DOHH2 (cell line): ENCODE measurements at regions not wholly inside any gene's neighbourhood (a gene's known extent, or its start where the extent isn't known, plus 50 kb on each side); places are given as distances from the start of the nearest gene placed in this dataset.

ENCODE experiments used
- CTCF ChIP-seq: fragments of 200-600 bp; sonication (generic); IDR thresholded peaks from one replicate; pipeline ENCODE4 v1.5.1; 2014; ENCODE audit warnings: antibody characterized with exemption, mild to moderate bottlenecking, low read depth, low read length; ENCODE audit not compliant: poor library complexity, severe bottlenecking
- EZH2phosphoT487 ChIP-seq: fragments of 200-600 bp; sonication (generic); IDR thresholded peaks from 2 replicates; pipeline ENCODE4 v1.6.1; 2017; ENCODE audit warnings: borderline replicate concordance, mild to moderate bottlenecking, antibody characterized with exemption, low read length, moderate library complexity, mixed read lengths

GRCh38 chr4:71138007-71138615, 144.7 kb downstream of the DCK start:
- TF ChIP-seq CTCF (no peak), EZH2phosphoT487 (no peak)
